Heart left ventricle (tissue), 16 donors: ENCODE measurements at regions not wholly inside any gene's neighbourhood (a gene's known extent, or its start where the extent isn't known, plus 50 kb on each side); places are given as distances from the start of the nearest gene placed in this dataset.

Source experiments
- ATAC-seq, 4 donors: fragments of 200-7000 bp; cut with Tn5 transposase; one replicate each; pipeline ENCODE4 v1.9.1; 2020 to 2022; ENCODE audit warnings: moderate library complexity in 4 of 4, mild to moderate bottlenecking in 3 of 4, moderate number of reproducible peaks in 1 of 4
- DNase-seq, 5 donors: peaks; one replicate each; pipeline ENCODE4 v3.0.0-alpha.2; 2020
- H3K27ac ChIP-seq, 12 donors: fragments of 200-600 bp; sonication (generic) in 4 of 12; one replicate each; pipeline versions ENCODE4 v1.5.0 to v1.8.0; 2016 to 2022; ENCODE audit warnings: mild to moderate bottlenecking in 2 of 12
- H3K27me3 ChIP-seq, 9 donors: fragments of 200-600 bp; sonication (generic) in 2 of 9; one replicate each; pipeline versions ENCODE4 v1.5.1 to v1.8.0; 2016 to 2022; ENCODE audit warnings: mild to moderate bottlenecking in 3 of 9
- H3K36me3 ChIP-seq, 9 donors: fragments of 200-600 bp; sonication (generic) in 2 of 9; one replicate each; pipeline versions ENCODE4 v1.5.0 to v1.8.0; 2018 to 2022; ENCODE audit warnings: mild to moderate bottlenecking in 2 of 9
- H3K4me1 ChIP-seq, 12 donors: fragments of 200-600 bp; sonication (generic) in 4 of 12; one replicate each; pipeline versions ENCODE4 v1.5.0 to v1.8.0; 2016 to 2022; ENCODE audit warnings: mild to moderate bottlenecking in 3 of 12
- H3K4me3 ChIP-seq, 12 donors: fragments of 200-600 bp; sonication (generic) in 4 of 12; one replicate each; pipeline versions ENCODE4 v1.5.0 to v1.8.0; 2017 to 2022; ENCODE audit warnings: mild to moderate bottlenecking in 9 of 12, moderate library complexity in 4 of 12
- H3K9me3 ChIP-seq, 12 donors: fragments of 200-600 bp; sonication (generic) in 4 of 12; one replicate each; pipeline versions ENCODE4 v1.5.0 to v1.8.0; 2016 to 2022; ENCODE audit warnings: mild to moderate bottlenecking in 1 of 12
- CTCF ChIP-seq, 12 donors: fragments of 200-600 bp; sonication (generic) in 4 of 12; IDR thresholded peaks; one replicate each; pipeline versions ENCODE4 v1.5.0 to v1.8.0; 2018 to 2022; ENCODE audit warnings: antibody characterized with exemption in 12 of 12, mild to moderate bottlenecking in 5 of 12
- POLR2A ChIP-seq, 2 donors: fragments of 450-650 bp; IDR thresholded peaks; one replicate each; pipeline ENCODE4 v1.6.1; 2017; ENCODE audit warnings: antibody characterized with exemption in 2 of 2, mild to moderate bottlenecking in 2 of 2, moderate library complexity in 2 of 2
- WGBS, 4 donors: extraction: QIAGEN DNeasy Blood & Tissue Kit in 2 of 4; methylation state at CpG; one replicate each; pipeline versions ENCODE4 v1.1.5 to v1.1.7; 2013 to 2018; 5-methylcytosine and 5-hydroxymethylcytosine counted together
- intact Hi-C, 10 donors: fragments of 100-400 bp; cut with DNase I; formaldehyde crosslinking; loops; one replicate each; pipeline versions ENCODE4 v1.11.1 to v1.14.2; 2022
- donor health status: ischemic (EF 13 %, LVEDD 7.1; RV severe dilation, severe dysfunction).
- donor health status: healthy with polysubstance abuse.
- donor health status: DM: no; HTN: yes; CAD: no.
- donor health status: DM: no; HTN: no; CAD: no.
- donor health status: ischemic (EF 25% LVEDD 6.9; RV normal size, moderate dysfunction).
- donor health status: ischemic (EF 25% LVEDD 5.7; RV mildly dilated, moderate dysfunction).
- donor health status: healthy.
- donor health status: DM: yes; HTN: yes; CAD: no.
- donor health status: ischemic (EF 35%, LVEDD 5.7; RV mildly dilated, moderate dysfunction).
- donor health status: nonischemic (EF 11% LVEDD 7.7; RV severe dilation, severe dysfunction).
- donor health status: DM: yes; HTN: yes; CAD: no.
- donor health status: PGD.
- donor health status: ischemic (EF 29% LVEDD 5.4; RV normal size, mild dysfunction).
- donor health status: nonischemic (EF 23%, LVEDD 6.1; RV moderate dilation, normal function).

DNA sequence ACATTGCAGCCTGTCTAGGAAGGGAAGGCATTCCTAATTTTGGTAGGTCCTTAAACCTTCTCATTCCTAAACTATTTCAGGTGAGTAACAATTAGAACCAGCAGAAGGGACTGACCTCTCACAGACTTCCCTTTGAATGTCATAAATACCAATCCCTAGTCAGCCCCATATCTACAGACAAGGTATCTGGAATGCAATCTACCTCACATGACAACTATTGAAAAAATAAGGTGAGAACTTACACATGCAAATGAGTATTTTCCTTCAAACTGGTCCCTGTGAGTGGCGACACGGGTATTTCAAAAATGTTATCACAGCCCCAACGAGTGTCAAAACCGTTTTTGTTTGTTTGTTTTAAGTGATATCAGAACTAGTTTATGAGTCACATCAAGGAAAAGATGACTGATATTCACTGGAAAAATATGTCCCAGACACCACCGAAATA is 102.4 kb upstream of the VCX2 start:
- Histone ChIP-seq H3K27me3 (no peaks in the 10 kb centered on the region), H3K36me3 (no peaks in the 10 kb centered on the region), H3K4me1 (no peaks in the 10 kb centered on the region), H3K9me3 (peaks cover 0 to 25% (median 0%) of the 10 kb centered on the region in 12 donors), H3K27ac (no peak overlapping the region), H3K4me3 (no peak overlapping the region)
- intact Hi-C loops, result no loop called here
- 64 to 67% (median 66%) methylated on average over 5 of the region's 5 CpGs for WGBS, 4 donors
- ATAC-seq (no peak), DNase-seq (no peak)
- no peak for TF ChIP-seq CTCF (IDR thresholded peaks at IDR 0.05)
- no peak for TF ChIP-seq POLR2A (IDR thresholded peaks at IDR 0.05)

- WGBS, 4 donors, result 73 to 87% (median 75%) methylated on average over 2 of the region's 2 CpGs
- Histone ChIP-seq H3K9me3 (peaks cover 0 to 25% (median 0%) of the 10 kb centered on the region in 12 donors), H3K27ac (no peak overlapping the region), H3K4me3 (no peak overlapping the region), H3K27me3 (no peaks in the 10 kb centered on the region), H3K4me1 (no peaks in the 10 kb centered on the region), H3K36me3 (no peaks in the 10 kb centered on the region)
- DNase-seq, result no peak
- TF ChIP-seq CTCF (IDR thresholded peaks at IDR 0.05), result no peak
- TF ChIP-seq POLR2A (IDR thresholded peaks at IDR 0.05), result no peak
- ATAC-seq, result no peak
- intact Hi-C loops, result no loop called here
Measured at GRCh38 chrX:8274170-8274569, 103.1 kb upstream of the VCX2 start.

DNA sequence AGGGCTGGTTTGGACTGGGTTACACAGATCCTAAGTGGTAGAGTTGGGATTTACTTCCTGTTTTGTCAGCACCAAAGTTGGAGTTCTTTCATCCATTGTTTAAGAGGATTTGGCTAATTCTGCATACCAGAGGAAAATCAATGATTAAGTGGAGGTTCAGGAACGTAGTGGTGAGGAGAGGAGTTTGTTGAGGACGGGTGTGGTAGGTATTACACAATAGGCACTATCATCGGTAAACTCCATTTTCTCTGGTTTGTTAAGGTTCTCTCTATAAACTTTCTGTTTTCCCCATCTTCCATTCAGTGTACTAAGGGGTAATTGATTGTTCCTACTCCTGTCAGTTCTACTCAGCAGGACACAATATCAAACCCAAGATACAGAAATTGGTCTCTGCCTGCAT is 107.5 kb upstream of the VCX2 start:
- no peaks in the 10 kb centered on the region for H3K4me1 ChIP-seq
- ATAC-seq, result no peak

GRCh38 chrX:8279323-8279722 is 108.3 kb upstream of the VCX2 start:
- WGBS, 4 donors, result 46 to 97% (median 85%) methylated on average over 2 of the region's 2 CpGs
- TF ChIP-seq CTCF (IDR thresholded peaks at IDR 0.05) (no peak), POLR2A (IDR thresholded peaks at IDR 0.05) (no peak)
- no peak for ATAC-seq
- intact Hi-C loops, result no loop called here
- Histone ChIP-seq H3K27ac (no peak overlapping the region), H3K36me3 (no peaks in the 10 kb centered on the region), H3K4me1 (no peaks in the 10 kb centered on the region), H3K9me3 (peaks cover 0 to 14% (median 0%) of the 10 kb centered on the region in 12 donors), H3K27me3 (no peaks in the 10 kb centered on the region), H3K4me3 (no peak overlapping the region)
- DNase-seq, result no peak

More for the DNA sequence above, 107.5 kb upstream of the VCX2 start:
- Histone ChIP-seq H3K27ac (no peak overlapping the region), H3K4me3 (no peak overlapping the region), H3K36me3 (no peaks in the 10 kb centered on the region), H3K9me3 (peaks cover 0 to 16% (median 0%) of the 10 kb centered on the region in 12 donors), H3K27me3 (no peaks in the 10 kb centered on the region)
- TF ChIP-seq CTCF (IDR thresholded peaks at IDR 0.05), result no peak
- no peak for TF ChIP-seq POLR2A (IDR thresholded peaks at IDR 0.05)
- intact Hi-C loops, result no loop called here
- no peak for DNase-seq
- 57 to 73% (median 63%) methylated on average over 3 of the region's 3 CpGs for WGBS, 4 donors
